Thoracic aorta (tissue), 2 donors: ENCODE measurements at regions not wholly inside any gene's neighbourhood (a gene's known extent, or its start where the extent isn't known, plus 50 kb on each side); places are given as distances from the start of the nearest gene placed in this dataset.
"Not testable (repeated sequence)": the region's sequence is repeated elsewhere in the genome, so short reads cannot be mapped to it uniquely, and the experiment has no call there.

Source experiments
- ATAC-seq: fragments of 150-250 bp; one replicate; pipeline ENCODE4 v1.8.0; 2017; ENCODE audit warnings: low read depth; ENCODE audit not compliant: insufficient number of reproducible peaks, low FRiP score
- DNase-seq: peaks from one replicate; pipeline ENCODE4 v3.0.0-alpha.2; 2020; ENCODE audit warnings: low spot score
- H3K27ac ChIP-seq, 2 donors: fragments of 200-600 bp; sonication (generic); 1 replicate in 1 of 2; 2 replicates in 1 of 2; pipeline ENCODE4 v1.5.1; 2016; ENCODE audit warnings: mild to moderate bottlenecking in 2 of 2, moderate library complexity in 2 of 2
- H3K27me3 ChIP-seq: fragments of 200-600 bp; sonication (generic); replicated peaks from 2 replicates; pipeline ENCODE4 v1.6.0; 2016; ENCODE audit warnings: mild to moderate bottlenecking; ENCODE audit not compliant: insufficient read depth
- H3K36me3 ChIP-seq: fragments of 200-600 bp; sonication (generic); one replicate; pipeline ENCODE4 v1.5.1; 2016
- H3K4me1 ChIP-seq, 2 donors: fragments of 200-600 bp; sonication (generic); 1 replicate in 1 of 2; 2 replicates in 1 of 2; pipeline versions ENCODE4 v1.5.1 to v1.6.0; 2016; ENCODE audit warnings: low read depth in 2 of 2, mild to moderate bottlenecking in 1 of 2; ENCODE audit not compliant: control insufficient read depth in 1 of 2
- H3K4me3 ChIP-seq: fragments of 200-600 bp; sonication (generic); 2 replicates; pipeline ENCODE4 v1.5.1; 2016; ENCODE audit warnings: mild to moderate bottlenecking
- H3K9me3 ChIP-seq: fragments of 200-600 bp; sonication (generic); 2 replicates; pipeline ENCODE4 v1.5.1; 2016
- TF ChIP-seq, protein P1 (sequence below): fragments of 200-600 bp; sonication (generic); IDR thresholded peaks from one replicate; pipeline ENCODE4 v1.5.1; 2019; ENCODE audit warnings: antibody characterized with exemption

DNA sequence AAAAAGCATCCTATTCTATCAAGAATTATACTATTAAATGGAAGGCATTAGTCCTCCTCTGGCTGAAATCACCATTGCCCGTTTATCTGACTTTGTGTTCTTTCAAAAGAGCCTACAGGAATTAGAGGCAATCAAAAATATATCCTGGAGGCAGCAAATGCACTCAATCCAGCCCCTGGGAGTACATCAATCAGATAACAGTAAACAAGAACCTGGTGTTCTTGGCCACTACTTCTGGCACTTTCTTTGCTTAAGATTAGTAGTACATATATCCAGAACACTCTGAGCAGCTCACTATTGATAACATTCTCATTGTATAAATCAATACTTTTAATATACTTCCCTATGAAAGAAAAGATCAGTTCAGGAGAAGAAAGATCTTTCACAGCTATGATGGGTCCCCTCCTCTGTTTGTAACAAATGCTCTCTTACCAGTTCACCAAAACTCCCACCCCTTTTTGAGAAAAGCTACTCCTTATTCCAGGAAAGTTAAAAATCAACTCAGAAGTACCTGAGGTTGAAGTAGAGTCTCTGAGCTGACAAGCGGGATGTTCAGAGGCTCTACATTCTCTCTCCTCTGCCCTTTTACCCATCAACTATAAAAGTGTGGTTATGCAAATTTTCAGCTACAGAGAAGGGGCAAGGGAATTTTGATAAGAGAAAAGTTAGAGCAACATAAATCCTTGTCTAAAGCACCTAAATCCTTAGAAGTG lies 176.0 kb downstream of the COX18 start:
- DNase-seq: no peak
- TF ChIP-seq, protein P1, sequence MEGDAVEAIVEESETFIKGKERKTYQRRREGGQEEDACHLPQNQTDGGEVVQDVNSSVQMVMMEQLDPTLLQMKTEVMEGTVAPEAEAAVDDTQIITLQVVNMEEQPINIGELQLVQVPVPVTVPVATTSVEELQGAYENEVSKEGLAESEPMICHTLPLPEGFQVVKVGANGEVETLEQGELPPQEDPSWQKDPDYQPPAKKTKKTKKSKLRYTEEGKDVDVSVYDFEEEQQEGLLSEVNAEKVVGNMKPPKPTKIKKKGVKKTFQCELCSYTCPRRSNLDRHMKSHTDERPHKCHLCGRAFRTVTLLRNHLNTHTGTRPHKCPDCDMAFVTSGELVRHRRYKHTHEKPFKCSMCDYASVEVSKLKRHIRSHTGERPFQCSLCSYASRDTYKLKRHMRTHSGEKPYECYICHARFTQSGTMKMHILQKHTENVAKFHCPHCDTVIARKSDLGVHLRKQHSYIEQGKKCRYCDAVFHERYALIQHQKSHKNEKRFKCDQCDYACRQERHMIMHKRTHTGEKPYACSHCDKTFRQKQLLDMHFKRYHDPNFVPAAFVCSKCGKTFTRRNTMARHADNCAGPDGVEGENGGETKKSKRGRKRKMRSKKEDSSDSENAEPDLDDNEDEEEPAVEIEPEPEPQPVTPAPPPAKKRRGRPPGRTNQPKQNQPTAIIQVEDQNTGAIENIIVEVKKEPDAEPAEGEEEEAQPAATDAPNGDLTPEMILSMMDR: no peak
- peak overlapping the region; percentile 62 to 74 for H3K27ac ChIP-seq
- H3K36me3 ChIP-seq: no peaks in the 10 kb centered on the region
- no peaks in the 10 kb centered on the region for H3K27me3 ChIP-seq
- no peak for ATAC-seq
- H3K4me3 ChIP-seq: no peak overlapping the region
- H3K4me1 ChIP-seq: peaks cover 16 to 46% of the 10 kb centered on the region in 2 donors
- H3K9me3 ChIP-seq: no peaks in the 10 kb centered on the region

DNA sequence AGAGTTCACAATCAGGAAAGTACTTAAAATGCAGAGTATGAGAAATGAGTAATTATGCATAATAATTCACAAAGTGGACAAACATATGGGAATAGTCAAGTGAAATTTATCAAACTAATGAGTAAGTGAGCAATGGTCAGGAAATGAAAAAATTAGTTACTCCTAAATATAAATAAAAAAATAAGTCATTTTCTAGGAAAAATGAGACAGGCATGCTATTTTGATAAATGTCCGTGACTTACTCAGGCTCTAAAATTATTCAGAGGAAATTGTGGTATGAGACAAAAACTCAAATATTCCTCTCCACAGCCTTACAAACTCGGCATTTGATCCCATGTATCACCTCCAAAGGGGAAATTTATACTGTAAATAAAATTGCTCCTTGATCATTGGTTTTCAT lies 181.2 kb downstream of the COX18 start:
- TF ChIP-seq, protein P1: no peak
- ATAC-seq (no peak), DNase-seq (no peak)
- Histone ChIP-seq H3K4me3 (no peak overlapping the region), H3K4me1 (peaks cover 14 to 17% of the 10 kb centered on the region in 2 donors), H3K27ac (no peak overlapping the region), H3K9me3 (no peaks in the 10 kb centered on the region), H3K27me3 (no peaks in the 10 kb centered on the region), H3K36me3 (no peaks in the 10 kb centered on the region)

DNA sequence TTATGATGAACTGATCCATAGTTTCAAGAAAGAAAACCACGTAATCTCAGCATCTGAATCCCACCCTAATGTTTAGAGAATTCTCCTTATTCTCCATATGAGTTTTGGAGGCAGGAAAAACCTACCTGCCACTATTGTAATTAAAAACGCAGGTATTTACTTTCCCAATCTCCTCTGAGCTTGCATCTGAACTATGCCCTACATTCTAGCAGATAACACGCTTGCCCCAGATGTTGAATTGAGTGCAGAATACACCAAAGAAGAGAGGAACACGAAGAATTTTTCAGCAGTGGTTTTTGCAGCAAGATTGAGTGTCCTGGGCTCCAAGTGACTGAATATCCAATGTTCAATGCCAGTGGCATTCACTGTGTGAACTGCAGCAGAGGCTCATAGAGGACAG lies 182.4 kb downstream of the COX18 start:
- H3K27me3 ChIP-seq: no peaks in the 10 kb centered on the region
- ATAC-seq (no peak), DNase-seq (no peak)
- TF ChIP-seq, protein P1: no peak
- no peak overlapping the region for H3K4me3 ChIP-seq
- no peaks in the 10 kb centered on the region for H3K36me3 ChIP-seq
- peaks cover 5 to 10% of the 10 kb centered on the region in 2 donors for H3K4me1 ChIP-seq
- H3K9me3 ChIP-seq: no peaks in the 10 kb centered on the region
- H3K27ac ChIP-seq: no peak overlapping the region

DNA sequence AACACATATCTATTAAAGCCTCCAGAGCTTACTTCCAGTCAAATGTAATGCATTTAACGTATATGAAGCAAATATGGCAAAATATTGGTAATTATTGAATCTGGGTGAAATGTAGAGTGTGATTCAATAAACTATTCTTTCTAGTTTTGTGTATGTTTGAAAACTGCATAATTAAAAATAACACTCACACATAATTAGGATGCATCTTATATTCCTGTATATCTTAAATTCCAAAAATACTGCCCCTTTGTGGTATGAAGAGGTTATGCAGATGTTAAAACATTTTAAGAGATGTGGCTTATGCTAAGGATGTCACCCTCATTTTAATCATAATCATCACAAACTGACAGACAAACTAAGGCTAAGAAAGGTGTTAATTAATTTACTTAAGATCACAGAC lies 182.9 kb downstream of the COX18 start:
- H3K36me3 ChIP-seq: no peaks in the 10 kb centered on the region
- no peak overlapping the region for H3K4me3 ChIP-seq
- ATAC-seq (no peak), DNase-seq (no peak)
- peaks cover 4 to 10% of the 10 kb centered on the region in 2 donors for H3K4me1 ChIP-seq
- no peak overlapping the region for H3K27ac ChIP-seq
- TF ChIP-seq, protein P1: no peak
- H3K27me3 ChIP-seq: no peaks in the 10 kb centered on the region
- H3K9me3 ChIP-seq: no peaks in the 10 kb centered on the region

DNA sequence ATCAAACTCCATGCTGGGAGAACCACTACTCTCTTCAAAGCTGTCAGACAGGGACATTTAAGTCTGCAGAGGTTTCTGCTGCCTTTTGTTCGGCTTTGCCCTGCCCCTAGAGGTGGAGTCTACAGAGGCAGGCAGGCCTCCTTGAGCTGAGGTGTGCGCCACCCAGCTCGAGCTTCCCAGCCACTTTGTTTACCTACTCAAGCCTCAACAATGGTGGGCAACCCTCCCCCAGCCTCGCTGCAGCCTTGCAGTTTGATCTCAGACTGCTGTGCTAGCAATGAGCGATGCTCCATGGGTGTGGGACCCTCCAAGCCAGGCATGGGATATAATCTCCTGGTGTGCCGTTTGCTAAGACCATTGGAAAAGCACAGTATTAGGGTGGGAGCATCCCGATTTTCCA lies 185.3 kb downstream of the COX18 start:
- not testable (repeated sequence) for H3K4me3 ChIP-seq, H3K9me3 ChIP-seq, ATAC-seq, DNase-seq, H3K27ac ChIP-seq, H3K27me3 ChIP-seq, H3K36me3 ChIP-seq
- H3K4me1 ChIP-seq: peaks cover 4 to 10% of the 10 kb centered on the region in 2 donors

DNA sequence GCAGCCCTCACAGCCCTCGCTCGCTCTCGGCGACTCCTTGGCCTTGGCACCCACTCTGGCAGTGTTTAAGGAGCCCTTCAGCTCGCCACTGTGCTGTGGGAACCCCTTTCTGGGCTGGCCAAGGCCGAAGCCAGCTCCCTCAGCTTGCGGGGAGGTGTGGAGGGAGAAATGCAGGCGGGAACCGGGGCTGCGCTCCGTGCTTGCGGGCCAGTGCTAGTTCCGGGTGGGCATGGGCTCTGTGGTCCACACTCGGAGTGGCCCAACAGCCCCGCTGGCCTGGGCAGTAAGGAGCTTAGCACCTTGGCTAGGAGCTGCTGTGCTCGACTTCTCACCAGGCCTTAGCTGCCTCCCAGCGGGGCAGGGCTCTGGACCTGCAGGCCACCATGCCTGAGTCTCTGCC lies 192.6 kb downstream of the COX18 start:
- ATAC-seq (no peak), DNase-seq (no peak)
- Histone ChIP-seq H3K9me3 (no peaks in the 10 kb centered on the region), H3K4me3 (no peak overlapping the region), H3K36me3 (no peaks in the 10 kb centered on the region), H3K27me3 (no peaks in the 10 kb centered on the region), H3K27ac (no peak overlapping the region), H3K4me1 (peaks cover 4 to 22% of the 10 kb centered on the region in 2 donors)
- TF ChIP-seq, protein P1: no peak
